ENCODE measurements at regions not wholly inside any gene's neighbourhood (a gene's known extent, or its start where the extent isn't known, plus 50 kb on each side); places are given as distances from the start of the nearest gene placed in this dataset.

GRCh38 chr14:27945512-27945911, 821.1 kb upstream of the FOXG1 start:
- no peak for DNase-seq (ENCODE audit: low read depth)
- TF ChIP-seq CTCF (conservative IDR thresholded peaks at IDR 0.05; ENCODE audit: low read depth, low read length), result no peak
- no peak overlapping the region for H3K4me3 ChIP-seq (ENCODE audit: low read depth, low read length)

GRCh38 chr14:27958757-27959156, 807.8 kb upstream of the FOXG1 start:
- H3K4me3 ChIP-seq (ENCODE audit: low read depth, low read length), result no peak overlapping the region
- no peak for DNase-seq (ENCODE audit: low read depth)
- no peak for TF ChIP-seq CTCF (conservative IDR thresholded peaks at IDR 0.05; ENCODE audit: low read depth, low read length)

- TF ChIP-seq CTCF (conservative IDR thresholded peaks at IDR 0.05; ENCODE audit: low read depth, low read length), result no peak
- no peak for DNase-seq (ENCODE audit: low read depth)
- no peak overlapping the region for H3K4me3 ChIP-seq (ENCODE audit: low read depth, low read length)
These were observed 770.9 kb upstream of the FOXG1 start for GRCh38 chr14:27995691-27996090.

- no peak for TF ChIP-seq CTCF (conservative IDR thresholded peaks at IDR 0.05; ENCODE audit: low read depth, low read length)
- no peak for DNase-seq (ENCODE audit: low read depth)
- no peak overlapping the region for H3K4me3 ChIP-seq (ENCODE audit: low read depth, low read length)
These were observed 765.6 kb upstream of the FOXG1 start for GRCh38 chr14:28001002-28001401.

GRCh38 chr14:28012629-28013415, 753.8 kb upstream of the FOXG1 start:
- no peak for TF ChIP-seq CTCF (conservative IDR thresholded peaks at IDR 0.05; ENCODE audit: low read depth, low read length)
- DNase-seq (ENCODE audit: low read depth), result no peak
- no peak overlapping the region for H3K4me3 ChIP-seq (ENCODE audit: low read depth, low read length)

- H3K4me3 ChIP-seq (ENCODE audit: low read depth, low read length), result no peak overlapping the region
- no peak for DNase-seq (ENCODE audit: low read depth)
- TF ChIP-seq CTCF (conservative IDR thresholded peaks at IDR 0.05; ENCODE audit: low read depth, low read length), result no peak
These were observed 746.5 kb upstream of the FOXG1 start for GRCh38 chr14:28020112-28020511.

- TF ChIP-seq CTCF (conservative IDR thresholded peaks at IDR 0.05; ENCODE audit: low read depth, low read length), result no peak
- H3K4me3 ChIP-seq (ENCODE audit: low read depth, low read length), result no peak overlapping the region
- no peak for DNase-seq (ENCODE audit: low read depth)
These were observed 742.7 kb upstream of the FOXG1 start for GRCh38 chr14:28023853-28024252.
